GM18907 (cell line): ENCODE measurements at regions not wholly inside any gene's neighbourhood (a gene's known extent, or its start where the extent isn't known, plus 50 kb on each side); places are given as distances from the start of the nearest gene placed in this dataset.
"Not testable (repeated sequence)": the region's sequence is repeated elsewhere in the genome, so short reads cannot be mapped to it uniquely, and the experiment has no call there.

Experiments
- ATAC-seq: cut with Tn5 transposase; IDR thresholded peaks from one replicate; pipeline ENCODE4 v1.9.1; 2021; ENCODE audit warnings: mild to moderate bottlenecking, moderate library complexity; ENCODE audit not compliant: unreplicated experiment

DNA sequence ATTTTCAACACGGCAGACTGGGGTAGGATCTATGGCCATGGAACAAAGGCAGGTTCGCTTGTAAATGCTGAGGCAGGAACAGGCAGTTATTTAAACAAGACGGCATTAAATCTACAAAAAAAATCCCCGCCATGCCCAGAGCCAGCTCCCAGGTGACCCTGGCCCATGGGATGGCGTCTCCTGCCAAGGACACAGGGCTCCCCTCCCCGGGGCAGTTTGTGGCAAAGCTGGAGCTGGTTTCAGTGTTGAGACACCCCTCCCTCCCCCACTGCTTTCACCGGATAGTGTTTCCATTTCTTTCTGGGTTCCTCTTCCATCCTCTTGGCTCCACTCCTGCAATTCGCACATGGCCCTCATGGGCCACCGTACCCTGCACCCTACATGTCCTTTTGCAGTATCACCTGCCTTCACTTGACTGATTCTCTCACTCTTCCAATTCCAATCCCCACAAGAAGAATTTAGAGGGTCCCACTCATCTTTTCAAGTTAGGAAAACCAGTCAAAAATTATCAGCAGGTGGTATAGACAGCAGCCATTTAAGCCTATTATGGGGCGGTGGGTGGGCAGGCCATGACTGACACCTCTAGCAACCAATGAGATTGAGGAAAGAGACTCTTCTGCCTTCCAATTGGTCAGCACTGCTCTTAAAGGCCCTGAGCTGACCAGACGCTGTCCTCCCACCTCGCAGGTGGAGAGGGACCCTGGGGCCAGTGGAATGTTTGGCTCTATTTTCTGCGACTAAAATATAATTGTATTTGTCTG is 52.0 kb downstream of the OLIG1 start:
- ATAC-seq = no peak

DNA sequence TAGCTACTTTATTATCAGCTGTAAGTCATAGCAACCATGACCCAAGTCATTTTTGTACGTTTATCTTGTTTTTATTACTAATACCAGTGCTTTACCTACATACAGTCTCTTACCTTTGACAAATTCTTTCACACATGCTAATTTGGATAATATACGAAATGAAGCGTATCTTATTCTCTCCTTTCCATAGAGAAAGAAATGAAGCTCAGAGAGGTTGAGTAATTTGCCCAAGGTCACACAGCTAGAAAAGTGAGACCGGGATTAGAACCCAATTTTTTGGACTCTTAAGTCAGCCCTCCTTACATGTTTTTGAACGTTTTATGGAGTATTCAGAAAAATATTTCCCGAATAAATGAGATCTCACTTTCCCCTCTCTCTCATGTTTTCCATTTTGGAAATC is 52.6 kb downstream of the OLIG1 start:
- ATAC-seq = no peak

DNA sequence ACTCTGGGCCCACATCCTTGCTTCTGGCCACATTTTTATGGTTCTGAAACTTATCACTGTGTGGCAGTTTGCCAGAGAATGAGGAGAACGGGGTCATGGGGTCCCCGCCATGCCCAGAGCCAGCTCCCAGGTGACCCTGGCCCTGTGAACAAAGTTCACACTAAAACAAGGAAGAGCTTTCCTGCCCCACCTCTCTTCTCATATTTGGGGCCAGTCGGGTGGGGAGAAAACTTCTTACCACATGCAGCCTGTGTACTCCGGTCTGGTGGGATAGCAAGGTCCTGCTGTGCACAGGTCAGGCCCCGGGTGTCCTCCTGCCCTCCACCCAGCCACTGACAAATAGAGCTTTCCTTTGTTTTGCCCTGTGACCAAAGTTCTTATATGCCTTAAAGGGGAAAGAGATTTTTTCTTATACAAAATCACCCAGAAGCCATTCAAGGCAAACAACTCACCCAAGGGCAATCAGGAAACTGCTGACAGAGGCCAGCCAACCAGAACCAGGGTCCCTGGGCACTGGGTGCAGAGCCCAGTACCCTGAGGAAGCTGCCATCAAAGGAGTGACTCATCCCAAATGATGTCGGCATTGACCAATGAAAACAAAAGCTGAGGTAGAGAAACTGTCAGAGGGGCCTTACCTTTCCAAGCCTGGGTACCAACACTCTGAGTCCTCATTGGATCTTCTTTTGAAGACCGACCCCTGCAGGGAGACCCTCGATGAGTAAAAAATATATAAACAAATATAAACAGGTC is 53.6 kb downstream of the OLIG1 start:
- no peak for ATAC-seq

DNA sequence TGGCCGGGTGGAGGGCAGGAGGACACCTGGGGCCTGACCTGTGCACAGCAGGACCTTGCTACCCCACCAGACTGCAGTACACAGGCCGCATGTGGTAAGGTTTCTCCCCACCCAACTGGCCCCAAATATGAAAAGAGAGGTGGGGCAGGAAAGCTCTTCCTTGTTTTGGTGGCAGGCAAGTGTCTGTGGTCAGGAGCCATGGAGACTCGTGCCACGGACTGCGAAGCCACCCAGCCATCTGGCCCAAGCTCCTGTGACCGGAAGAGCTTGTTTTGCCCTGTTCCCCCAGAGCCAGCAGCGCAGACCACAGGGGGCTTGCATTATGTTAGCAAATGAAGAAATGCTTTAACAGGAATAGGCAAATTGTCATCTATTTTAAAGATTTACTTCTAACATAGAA is 54.9 kb downstream of the OLIG1 start:
- no peak for ATAC-seq

DNA sequence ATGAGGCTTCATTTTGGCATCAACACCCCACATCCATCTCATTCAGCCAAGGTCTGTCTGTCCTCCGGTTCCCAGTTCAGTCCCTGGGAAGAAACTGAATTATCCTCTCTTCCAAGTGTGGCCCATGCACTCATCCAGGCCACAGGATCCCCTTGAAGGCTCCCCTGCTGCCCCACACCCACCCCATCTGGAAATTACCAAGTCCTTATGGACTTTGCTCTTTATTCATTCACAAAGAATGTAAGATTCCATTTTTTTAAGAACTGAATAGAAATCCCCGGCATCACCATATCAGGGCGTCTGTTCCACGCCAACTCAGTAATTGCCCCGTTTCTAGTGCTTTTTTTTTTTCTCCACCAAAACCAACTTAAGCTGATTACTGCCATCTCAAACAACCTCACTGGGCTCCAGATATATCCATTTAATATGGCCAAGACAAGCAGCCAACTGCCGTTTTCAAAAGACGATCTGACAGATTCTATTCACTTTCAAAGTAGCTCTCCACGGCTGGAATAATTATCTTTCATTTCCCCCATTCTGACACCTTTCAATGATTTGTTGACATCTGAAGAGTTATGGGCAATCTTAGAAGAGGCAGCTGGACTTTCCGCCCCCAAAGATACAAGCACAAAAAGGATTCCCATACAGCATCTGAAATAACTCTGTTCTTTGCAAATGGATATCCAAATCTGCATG is 55.9 kb downstream of the OLIG1 start:
- ATAC-seq = no peak

DNA sequence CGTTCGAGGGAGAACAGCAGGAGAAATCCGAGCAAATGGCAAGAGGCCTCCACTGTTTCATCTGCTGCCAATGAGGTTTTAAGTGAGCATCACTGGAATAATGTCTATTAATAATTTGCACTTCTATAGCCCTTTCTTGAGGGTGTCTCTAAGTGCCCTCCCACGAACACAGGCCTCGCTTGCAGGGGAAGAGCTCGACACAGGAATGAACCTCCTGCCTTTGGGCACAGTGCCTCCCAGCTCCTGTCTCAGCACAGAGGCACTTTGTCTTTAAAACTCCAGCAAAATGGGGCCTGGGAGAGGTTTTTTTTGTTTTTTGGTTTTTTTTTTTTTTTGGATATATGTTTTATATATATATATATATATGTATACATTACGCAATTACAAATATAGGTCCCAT is 56.6 kb downstream of the OLIG1 start:
- ATAC-seq = no peak

DNA sequence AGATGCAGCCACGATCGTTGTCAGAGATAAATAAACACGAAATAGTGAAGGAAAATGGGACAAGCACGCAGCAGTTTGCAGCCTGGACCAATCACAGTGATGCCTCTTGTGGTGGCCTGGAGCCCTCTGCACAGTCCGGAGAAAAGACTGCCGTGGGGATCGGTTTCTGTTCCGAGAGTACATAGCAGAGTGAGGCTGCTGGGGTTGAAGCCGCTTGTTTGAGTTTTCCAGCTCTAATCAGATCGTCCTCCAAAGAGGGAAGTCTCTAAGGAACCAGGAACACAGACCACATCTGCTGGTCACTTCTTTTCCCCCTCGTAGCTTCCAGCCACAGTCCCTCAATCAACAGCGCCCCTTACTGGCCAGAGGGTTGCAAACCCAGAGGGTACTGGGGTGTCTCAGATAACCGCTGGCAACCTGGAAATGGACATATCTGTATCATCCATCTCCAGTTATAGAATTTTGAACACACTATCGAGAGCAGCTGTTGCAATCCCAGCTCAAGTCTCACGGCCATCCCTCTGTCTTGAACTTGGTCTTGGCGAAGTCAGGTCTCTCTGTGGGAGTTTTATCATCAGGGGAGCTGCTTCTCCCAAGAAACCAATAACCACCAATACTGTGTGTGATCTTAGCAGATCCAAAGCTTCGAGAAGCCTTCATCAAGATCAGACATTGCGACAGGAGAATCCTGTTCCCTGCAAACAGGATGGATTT is 57.4 kb downstream of the OLIG1 start:
- peak; percentile 62 for ATAC-seq

DNA sequence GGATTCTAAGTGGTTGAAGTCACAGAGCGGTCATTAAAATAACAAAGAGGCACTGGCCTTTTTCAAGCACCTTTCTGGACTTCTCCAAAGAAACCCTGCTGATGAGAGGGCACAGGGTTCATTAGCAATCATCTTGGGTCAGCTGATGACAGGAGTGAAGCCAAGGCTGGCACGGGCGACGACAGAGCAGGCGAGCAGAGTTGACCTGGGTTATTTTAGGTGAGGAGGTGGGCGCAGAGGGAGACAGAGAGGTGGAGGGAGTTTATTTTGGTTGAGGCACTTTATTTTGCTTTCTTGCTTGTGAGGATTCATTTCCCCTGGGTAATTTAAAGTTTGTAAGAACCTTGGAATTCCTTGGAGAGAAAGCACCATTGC is 57.9 kb downstream of the OLIG1 start:
- no peak for ATAC-seq

DNA sequence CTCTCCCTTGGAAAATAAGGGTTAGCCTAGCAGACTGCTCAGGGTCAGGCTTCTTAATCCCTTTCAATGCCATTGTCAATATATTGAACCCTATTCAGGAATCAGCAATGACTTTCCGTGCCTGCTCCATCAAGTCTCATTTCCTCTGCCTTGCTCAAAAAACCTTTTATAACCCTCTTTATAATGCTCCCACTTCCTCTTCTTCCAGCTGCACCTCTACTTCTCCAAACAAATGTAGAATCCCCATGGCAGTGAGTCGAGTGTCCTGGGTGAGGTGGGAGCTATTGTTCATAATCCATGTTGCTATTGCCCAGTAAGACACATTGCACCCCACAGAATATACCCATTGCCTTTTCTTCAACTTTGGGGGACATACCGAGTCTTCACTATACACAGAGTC is 58.6 kb downstream of the OLIG1 start:
- ATAC-seq = no peak

DNA sequence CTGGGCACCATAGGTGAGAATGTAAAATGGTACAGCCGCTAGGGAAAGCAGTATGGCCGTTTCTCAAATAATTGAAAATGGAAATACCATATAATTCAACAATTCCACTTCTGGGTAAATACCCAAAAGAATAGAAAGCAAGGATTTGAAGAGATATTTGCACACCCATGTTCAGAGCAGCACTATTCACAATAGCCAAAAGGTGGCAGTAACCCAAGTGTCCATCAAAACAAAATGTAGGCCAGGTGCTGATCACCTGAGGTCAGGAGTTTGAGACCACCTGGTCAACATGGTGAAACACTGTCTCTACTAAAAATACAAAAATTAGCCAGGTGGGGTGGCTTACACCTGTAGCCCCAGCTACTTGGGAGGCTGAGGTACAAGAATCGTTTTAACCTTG is 62.1 kb downstream of the OLIG1 start:
- ATAC-seq = no peak

DNA sequence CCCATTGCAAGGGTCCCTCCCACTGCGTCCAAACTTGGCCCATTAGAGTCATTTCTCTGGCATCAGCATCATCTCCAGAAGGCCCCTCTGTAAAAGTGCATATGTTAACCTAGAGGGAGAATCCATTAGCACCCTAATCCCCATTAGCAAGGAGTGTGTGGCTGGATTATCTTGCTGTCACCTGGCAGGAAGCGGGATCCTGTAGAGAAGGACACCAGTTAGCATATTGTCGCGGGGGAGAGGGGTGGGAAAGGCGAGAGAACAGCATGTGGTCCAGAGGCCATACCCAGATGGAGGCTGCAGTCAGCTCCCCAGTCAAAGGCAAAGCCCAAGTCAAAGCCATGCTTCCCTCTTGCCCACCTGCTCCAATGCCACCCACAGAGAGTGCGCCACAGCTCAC is 64.0 kb downstream of the OLIG1 start:
- no peak for ATAC-seq

DNA sequence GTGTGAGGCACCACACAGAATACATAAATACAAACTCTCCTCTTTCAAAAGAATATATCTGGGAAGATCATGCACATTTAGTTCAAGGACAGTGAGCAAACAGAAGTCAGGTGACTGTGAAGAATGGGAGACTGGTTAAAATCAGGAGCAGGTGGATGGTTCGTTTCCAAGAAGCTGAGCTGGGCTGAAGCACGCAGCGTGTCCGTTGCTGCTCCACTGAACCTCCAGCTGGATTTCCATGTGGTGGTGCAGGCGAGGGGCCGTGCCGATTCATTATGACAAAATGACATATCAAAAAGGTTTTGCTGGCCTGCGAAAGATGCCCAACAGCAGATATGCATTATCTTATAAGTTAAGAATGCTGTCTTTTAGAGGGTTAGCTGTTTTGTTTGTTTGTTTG is 66.0 kb downstream of the OLIG1 start:
- no peak for ATAC-seq

DNA sequence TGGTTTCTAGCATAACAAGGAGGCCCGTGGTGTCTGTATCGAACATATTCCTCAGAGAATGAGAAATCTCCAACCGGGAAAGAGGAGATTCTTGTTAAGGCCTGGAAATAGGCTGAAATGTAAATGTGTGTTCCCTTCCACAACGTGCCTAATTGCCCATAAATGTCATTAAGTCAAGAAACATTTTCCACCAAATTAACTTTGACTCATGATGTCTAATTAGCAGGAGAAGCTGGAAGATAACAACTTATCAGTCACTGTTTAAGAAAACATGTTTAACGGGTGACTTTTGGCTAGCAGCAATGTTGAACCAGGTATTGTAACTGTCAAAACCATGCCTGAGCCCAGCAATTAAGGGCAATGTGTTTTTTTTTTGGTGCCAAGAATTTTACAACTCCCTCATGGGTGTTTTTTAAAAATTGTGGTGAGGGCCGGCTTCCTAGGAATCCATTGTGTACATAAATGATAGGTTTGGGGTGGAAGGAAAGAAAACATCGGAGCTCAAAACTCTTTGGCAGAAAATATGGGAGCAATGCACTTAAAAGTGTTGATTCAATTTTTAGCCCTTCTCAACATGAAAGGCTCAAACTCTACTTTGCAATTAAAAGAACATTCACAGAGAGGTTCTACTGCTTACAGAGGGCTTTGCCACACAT is 67.0 kb downstream of the OLIG1 start:
- no peak for ATAC-seq

DNA sequence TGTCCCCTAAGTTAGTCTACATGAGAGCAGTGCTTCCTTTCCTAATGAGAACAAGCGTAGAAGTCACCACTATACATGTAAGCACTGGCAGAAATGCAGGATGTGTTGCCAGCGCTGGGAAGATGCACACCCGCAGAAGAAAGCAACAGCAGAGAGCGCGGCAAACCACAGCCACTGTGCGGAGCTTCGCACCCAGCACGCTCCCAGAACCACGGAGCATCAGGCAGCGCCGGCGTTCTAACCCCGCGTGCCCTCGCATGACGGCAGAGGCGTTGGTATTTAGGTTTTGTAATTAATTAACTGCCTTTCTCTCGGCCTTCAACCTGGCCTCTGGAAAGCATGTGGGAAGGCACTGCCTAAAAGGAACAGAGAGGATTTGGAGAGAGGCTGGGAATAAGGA is 69.1 kb downstream of the OLIG1 start:
- no peak for ATAC-seq

DNA sequence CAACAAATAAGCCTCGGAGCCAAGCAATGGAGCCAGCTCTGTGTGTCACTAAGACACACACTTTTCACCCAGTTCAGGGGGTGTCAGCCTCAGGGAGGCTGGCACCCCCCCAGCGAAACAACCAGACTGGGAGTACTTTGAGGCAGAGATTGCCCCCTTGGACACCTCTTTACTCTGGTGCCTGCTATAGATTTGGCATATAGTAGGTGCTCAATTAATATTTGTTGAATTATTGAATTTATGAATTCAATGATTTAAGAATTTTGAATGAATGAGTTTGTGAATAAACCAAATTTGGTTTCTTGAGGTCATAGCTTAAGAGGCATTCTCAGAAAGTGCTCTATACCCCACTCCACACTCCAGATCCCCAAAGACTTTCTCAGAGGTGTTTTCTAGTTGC is 70.3 kb downstream of the OLIG1 start:
- no peak for ATAC-seq

DNA sequence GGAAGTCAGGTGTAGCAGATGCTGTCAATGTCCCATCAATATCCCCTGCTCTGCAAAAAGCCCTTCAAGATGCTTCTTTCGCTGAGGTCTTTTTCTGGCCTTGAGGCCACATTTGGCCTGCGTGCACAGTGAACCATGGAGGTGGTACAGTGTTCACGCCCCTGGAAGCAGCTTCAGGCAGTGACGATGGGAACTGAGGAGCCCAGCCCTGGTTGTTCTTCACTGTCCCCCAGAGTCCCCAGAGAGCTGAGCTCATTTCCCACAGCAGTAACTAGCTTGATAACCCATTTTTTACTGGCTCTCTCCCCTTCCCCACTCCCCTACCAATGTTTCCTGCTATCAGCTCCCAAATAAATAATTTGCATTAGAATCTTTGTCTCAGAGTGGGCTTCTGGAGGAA is 76.5 kb downstream of the OLIG1 start:
- no peak for ATAC-seq

DNA sequence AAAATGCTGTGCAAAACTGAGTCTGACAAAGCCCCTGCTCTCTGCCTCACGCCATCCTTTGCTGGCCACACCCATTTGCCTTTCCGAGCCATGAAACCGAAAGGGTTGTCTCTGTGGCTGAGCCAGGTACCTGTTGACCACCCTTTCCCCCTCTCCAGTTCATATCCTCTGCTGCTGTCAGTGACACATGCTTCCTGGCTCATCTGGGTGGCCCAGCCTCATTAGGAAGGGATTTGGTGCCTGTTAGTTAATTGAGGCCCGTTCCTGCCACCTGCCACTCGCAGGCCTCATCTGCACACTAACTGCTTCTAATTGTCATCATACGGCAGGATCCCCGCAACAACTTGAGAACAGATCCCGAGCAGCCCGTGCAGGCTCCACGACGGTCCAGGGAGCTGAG is 79.2 kb downstream of the OLIG1 start:
- no peak for ATAC-seq

DNA sequence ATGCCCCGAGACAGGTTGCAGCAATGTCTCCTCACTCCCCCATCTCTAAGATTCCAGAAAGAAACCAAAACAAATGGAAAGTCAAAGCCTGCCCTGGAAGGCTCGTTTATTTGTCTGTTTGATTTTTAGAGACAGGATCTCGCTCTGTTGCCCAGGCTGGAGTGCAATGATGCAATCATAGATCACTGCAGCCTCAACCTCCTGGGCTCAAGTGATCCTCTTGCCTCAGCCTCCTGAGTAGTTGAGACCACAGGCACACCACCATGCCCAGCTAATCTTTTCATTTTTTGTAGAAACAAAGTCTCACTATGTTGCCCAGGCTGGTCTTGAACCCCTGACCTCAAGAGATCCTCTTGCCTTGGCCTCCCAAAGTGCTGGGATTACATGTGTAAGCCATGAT is 78.8 kb upstream of the IFNAR2 start:
- not testable (repeated sequence) for ATAC-seq

DNA sequence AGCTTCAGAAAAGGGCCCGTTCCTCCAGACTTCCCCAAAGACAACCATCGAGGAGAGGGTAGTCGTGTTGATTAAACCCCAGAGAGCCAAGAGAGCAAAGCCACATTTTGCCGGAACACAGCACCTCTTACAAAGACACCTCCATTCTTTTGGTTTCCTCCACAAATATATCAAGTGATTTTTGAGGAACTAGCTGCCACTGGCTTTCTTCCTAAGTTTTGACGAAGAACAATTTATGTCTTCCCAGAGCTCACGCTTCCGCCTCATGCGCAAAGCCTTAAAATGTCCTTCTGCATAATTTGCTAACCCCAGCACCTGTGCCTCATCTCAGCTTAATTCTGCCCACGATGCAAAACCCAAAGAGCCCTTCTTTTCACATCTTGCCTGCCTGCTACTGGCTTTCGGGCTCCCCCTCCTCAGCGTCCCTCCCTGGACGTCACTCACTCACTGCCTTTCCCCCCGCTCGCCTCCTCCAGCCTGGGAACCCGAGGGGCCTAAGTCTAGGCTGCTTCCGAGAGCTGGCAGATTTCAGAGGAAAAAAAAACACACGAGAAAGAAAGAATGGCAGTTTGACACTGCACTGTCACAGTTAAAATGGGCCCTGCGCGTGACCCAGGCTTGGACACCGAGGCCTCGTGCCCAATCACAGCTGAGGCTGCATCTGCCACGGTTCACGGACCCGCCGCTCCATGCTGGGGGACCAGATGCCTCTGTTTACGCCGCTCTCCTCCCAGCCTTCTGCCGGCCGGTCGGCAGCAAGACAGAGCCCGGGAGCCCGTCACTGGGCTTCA is 77.6 kb upstream of the IFNAR2 start:
- no peak for ATAC-seq

DNA sequence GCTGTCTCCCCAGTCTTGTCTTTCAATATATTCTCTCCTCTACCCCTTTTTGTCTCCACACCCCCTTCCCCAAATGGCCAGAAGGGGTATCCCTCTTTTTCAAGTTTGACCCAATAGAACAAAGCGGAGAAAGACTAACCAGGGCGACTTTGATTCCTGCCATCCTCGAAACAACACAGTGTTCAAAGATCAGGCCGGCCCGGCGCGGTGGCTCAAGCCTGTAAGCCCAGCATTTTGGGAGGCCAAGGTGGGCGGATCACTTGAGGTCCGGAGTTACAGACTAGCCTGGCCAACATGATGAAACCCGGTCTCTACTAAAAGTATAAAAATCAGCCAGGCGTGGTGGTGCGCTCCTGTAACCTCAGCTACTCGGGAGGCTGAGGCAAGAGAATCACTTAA is 77.0 kb upstream of the IFNAR2 start:
- no peak for ATAC-seq
